H1 (cell line): ENCODE measurements at regions not wholly inside any gene's neighbourhood (a gene's known extent, or its start where the extent isn't known, plus 50 kb on each side); places are given as distances from the start of the nearest gene placed in this dataset.

Source experiments
- ATF3 ChIP-seq: IDR thresholded peaks from 2 replicates; pipeline ENCODE4 v1.6.1; 2011; ENCODE audit warnings: low read depth, mild to moderate bottlenecking, low read length; ENCODE audit not compliant: insufficient read depth
- BACH1 ChIP-seq: IDR thresholded peaks from 2 replicates; pipeline ENCODE4 v1.6.1; 2012; ENCODE audit warnings: low read length, improper control_type of control experiment
- BCL11A ChIP-seq, 2 experiments: IDR thresholded peaks; one replicate each; pipeline ENCODE4 v1.6.1; 2011; ENCODE audit warnings: low read depth in 2 of 2, low read length in 2 of 2, mild to moderate bottlenecking in 2 of 2
- BRCA1 ChIP-seq: IDR thresholded peaks from 2 replicates; pipeline ENCODE4 v1.6.1; 2012; ENCODE audit warnings: low read depth, low read length, improper control_type of control experiment
- JUN ChIP-seq: IDR thresholded peaks from 2 replicates; pipeline ENCODE4 v1.6.1; 2011; ENCODE audit warnings: low read depth, mild to moderate bottlenecking, improper control_type of control experiment, low read length
- KDM5A ChIP-seq: fragments of 200-600 bp; IDR thresholded peaks from 2 replicates; pipeline ENCODE4 v1.7.1; 2012; ENCODE audit warnings: mild to moderate bottlenecking, low read length, inconsistent platforms, mixed read lengths
- POLR2A ChIP-seq, 2 experiments: IDR thresholded peaks; 1 replicate in 1 of 2; 2 replicates in 1 of 2; pipeline ENCODE4 v1.6.1; 2011; ENCODE audit warnings: low read depth in 2 of 2, low read length in 2 of 2, mild to moderate bottlenecking in 2 of 2; ENCODE audit errors: control extremely low read depth in 1 of 2

GRCh38 chr18:79600596-79600995 is 79.0 kb upstream of the CTDP1 start (continued):
- TF ChIP-seq POLR2A (IDR thresholded peaks at IDR 0.05; ENCODE audit: control extremely low read depth in 1 of 2, low read depth in 2 of 2, low read length in 2 of 2) (no peak), JUN (no peak), BACH1 (no peak), KDM5A (no peak), BRCA1 (no peak), BCL11A (IDR thresholded peaks at IDR 0.05; ENCODE audit: low read depth in 2 of 2, low read length in 2 of 2) (no peak), ATF3 (no peak)
